ENCODE measurements at regions not wholly inside any gene's neighbourhood (a gene's known extent, or its start where the extent isn't known, plus 50 kb on each side); places are given as distances from the start of the nearest gene placed in this dataset.

GRCh38 chr6:115717472-115717871 lies 343.2 kb downstream of the FRK start:
- H3K4me3 ChIP-seq (ENCODE audit: low read depth, low read length): no peak overlapping the region
- H3K9me3 Mint-ChIP-seq: peaks cover 0 to 7% (median 0%) of the 10 kb centered on the region in 7 donors
- no peaks in the 10 kb centered on the region for H3K27me3 Mint-ChIP-seq
- H3K4me1 ChIP-seq (ENCODE audit: control insufficient read depth, insufficient read depth, low read length, poor library complexity, severe bottlenecking): no peaks in the 10 kb centered on the region
- H3K27ac Mint-ChIP-seq: no peak overlapping the region
- H3K9me3 ChIP-seq (ENCODE audit: control insufficient read depth in 2 of 2, low read length in 2 of 2): no peaks in the 10 kb centered on the region
- H3K36me3 Mint-ChIP-seq: no peaks in the 10 kb centered on the region
- H3K4me1 Mint-ChIP-seq: no peaks in the 10 kb centered on the region
- no peak overlapping the region for H3K27ac ChIP-seq (ENCODE audit: insufficient read depth, low read length, poor library complexity, severe bottlenecking)
- ATAC-seq (ENCODE audit: low read depth in 2 of 2) (no peak), DNase-seq (no peak)
- H3K27me3 ChIP-seq (ENCODE audit: control insufficient read depth, insufficient read depth, low read length): no peaks in the 10 kb centered on the region
- H3K4me3 Mint-ChIP-seq: no peak overlapping the region
- H3K36me3 ChIP-seq (ENCODE audit: control insufficient read depth, insufficient read depth, low read length): no peaks in the 10 kb centered on the region

GRCh38 chr6:115717062-115717461 lies 343.6 kb downstream of the FRK start:
- H3K27ac ChIP-seq (ENCODE audit: insufficient read depth, low read length, poor library complexity, severe bottlenecking): no peak overlapping the region
- no peak overlapping the region for H3K4me3 Mint-ChIP-seq
- no peak overlapping the region for H3K4me3 ChIP-seq (ENCODE audit: low read depth, low read length)
- H3K9me3 ChIP-seq (ENCODE audit: control insufficient read depth in 2 of 2, low read length in 2 of 2): no peaks in the 10 kb centered on the region
- peaks cover 0 to 7% (median under 1%) of the 10 kb centered on the region in 7 donors for H3K9me3 Mint-ChIP-seq
- H3K36me3 ChIP-seq (ENCODE audit: control insufficient read depth, insufficient read depth, low read length): no peaks in the 10 kb centered on the region
- DNase-seq (no peak), ATAC-seq (ENCODE audit: low read depth in 2 of 2) (no peak)
- no peak overlapping the region for H3K27ac Mint-ChIP-seq
- no peaks in the 10 kb centered on the region for H3K4me1 ChIP-seq (ENCODE audit: control insufficient read depth, insufficient read depth, low read length, poor library complexity, severe bottlenecking)
- no peaks in the 10 kb centered on the region for H3K27me3 ChIP-seq (ENCODE audit: control insufficient read depth, insufficient read depth, low read length)
- no peaks in the 10 kb centered on the region for H3K4me1 Mint-ChIP-seq
- no peaks in the 10 kb centered on the region for H3K27me3 Mint-ChIP-seq
- no peaks in the 10 kb centered on the region for H3K36me3 Mint-ChIP-seq

GRCh38 chr6:115712291-115712961 lies 348.3 kb downstream of the FRK start:
- ATAC-seq (ENCODE audit: low read depth in 2 of 2): no peak
- H3K36me3 ChIP-seq (ENCODE audit: control insufficient read depth, insufficient read depth, low read length): no peaks in the 10 kb centered on the region

GRCh38 chr6:115708850-115709249 lies 351.8 kb downstream of the FRK start:
- Mint-ChIP-seq H3K36me3 (no peaks in the 10 kb centered on the region), H3K27ac (no peak overlapping the region), H3K27me3 (no peaks in the 10 kb centered on the region), H3K4me3 (no peak overlapping the region), H3K4me1 (no peaks in the 10 kb centered on the region), H3K9me3 (peaks cover 0 to 8% (median 3%) of the 10 kb centered on the region in 7 donors)
- DNase-seq (no peak), ATAC-seq (ENCODE audit: low read depth in 2 of 2) (no peak)
- peaks cover 0 to 6% of the 10 kb centered on the region in 2 experiments for H3K9me3 ChIP-seq (ENCODE audit: control insufficient read depth in 2 of 2, low read length in 2 of 2)
- no peaks in the 10 kb centered on the region for H3K36me3 ChIP-seq (ENCODE audit: control insufficient read depth, insufficient read depth, low read length)
- no peaks in the 10 kb centered on the region for H3K27me3 ChIP-seq (ENCODE audit: control insufficient read depth, insufficient read depth, low read length)
- no peak overlapping the region for H3K27ac ChIP-seq (ENCODE audit: insufficient read depth, low read length, poor library complexity, severe bottlenecking)
- H3K4me1 ChIP-seq (ENCODE audit: control insufficient read depth, insufficient read depth, low read length, poor library complexity, severe bottlenecking): no peaks in the 10 kb centered on the region
- H3K4me3 ChIP-seq (ENCODE audit: low read depth, low read length): no peak overlapping the region

More at GRCh38 chr6:115712291-115712961, 348.3 kb downstream of the FRK start:
- DNase-seq: no peak
- Mint-ChIP-seq H3K4me1 (no peaks in the 10 kb centered on the region), H3K27me3 (no peaks in the 10 kb centered on the region), H3K36me3 (no peaks in the 10 kb centered on the region), H3K9me3 (peaks cover 0 to 7% (median 1%) of the 10 kb centered on the region in 7 donors), H3K27ac (no peak overlapping the region), H3K4me3 (no peak overlapping the region)
- H3K27me3 ChIP-seq (ENCODE audit: control insufficient read depth, insufficient read depth, low read length): no peaks in the 10 kb centered on the region
- no peaks in the 10 kb centered on the region for H3K9me3 ChIP-seq (ENCODE audit: control insufficient read depth in 2 of 2, low read length in 2 of 2)
- no peak overlapping the region for H3K4me3 ChIP-seq (ENCODE audit: low read depth, low read length)
- H3K27ac ChIP-seq (ENCODE audit: insufficient read depth, low read length, poor library complexity, severe bottlenecking): no peak overlapping the region
- no peaks in the 10 kb centered on the region for H3K4me1 ChIP-seq (ENCODE audit: control insufficient read depth, insufficient read depth, low read length, poor library complexity, severe bottlenecking)

- ATAC-seq (ENCODE audit: low read depth in 2 of 2): no peak
- Histone ChIP-seq H3K36me3 (ENCODE audit: control insufficient read depth, insufficient read depth, low read length) (no peaks in the 10 kb centered on the region), H3K27ac (ENCODE audit: insufficient read depth, low read length, poor library complexity, severe bottlenecking) (no peak overlapping the region), H3K27me3 (ENCODE audit: control insufficient read depth, insufficient read depth, low read length) (no peaks in the 10 kb centered on the region), H3K9me3 (ENCODE audit: control insufficient read depth in 2 of 2, low read length in 2 of 2) (peaks cover 5 to 15% of the 10 kb centered on the region in 2 experiments), H3K4me1 (ENCODE audit: control insufficient read depth, insufficient read depth, low read length, poor library complexity, severe bottlenecking) (no peaks in the 10 kb centered on the region), H3K4me3 (ENCODE audit: low read depth, low read length) (no peak overlapping the region)
- Mint-ChIP-seq H3K4me3 (no peak overlapping the region), H3K27ac (no peak overlapping the region), H3K36me3 (no peaks in the 10 kb centered on the region), H3K9me3 (peaks cover 2 to 14% (median 6%) of the 10 kb centered on the region in 7 donors), H3K4me1 (no peaks in the 10 kb centered on the region), H3K27me3 (no peaks in the 10 kb centered on the region)
- DNase-seq: no peak
Observed at GRCh38 chr6:115706981-115707380, 353.7 kb downstream of the FRK start.

- ATAC-seq (ENCODE audit: low read depth in 2 of 2) (no peak), DNase-seq (no peak)
- Mint-ChIP-seq H3K4me3 (no peak overlapping the region), H3K27me3 (no peaks in the 10 kb centered on the region), H3K36me3 (no peaks in the 10 kb centered on the region), H3K4me1 (no peaks in the 10 kb centered on the region), H3K27ac (no peak overlapping the region), H3K9me3 (peaks cover 2 to 18% (median 6%) of the 10 kb centered on the region in 7 donors)
- Histone ChIP-seq H3K27me3 (ENCODE audit: control insufficient read depth, insufficient read depth, low read length) (no peaks in the 10 kb centered on the region), H3K4me1 (ENCODE audit: control insufficient read depth, insufficient read depth, low read length, poor library complexity, severe bottlenecking) (no peaks in the 10 kb centered on the region), H3K27ac (ENCODE audit: insufficient read depth, low read length, poor library complexity, severe bottlenecking) (no peak overlapping the region), H3K36me3 (ENCODE audit: control insufficient read depth, insufficient read depth, low read length) (no peaks in the 10 kb centered on the region), H3K9me3 (ENCODE audit: control insufficient read depth in 2 of 2, low read length in 2 of 2) (peaks cover 6 to 18% of the 10 kb centered on the region in 2 experiments), H3K4me3 (ENCODE audit: low read depth, low read length) (no peak overlapping the region)
Observed at GRCh38 chr6:115706324-115706723, 354.4 kb downstream of the FRK start.

- Mint-ChIP-seq H3K4me3 (no peak overlapping the region), H3K27me3 (no peaks in the 10 kb centered on the region), H3K9me3 (peaks cover 1 to 18% (median 6%) of the 10 kb centered on the region in 7 donors), H3K36me3 (no peaks in the 10 kb centered on the region), H3K4me1 (no peaks in the 10 kb centered on the region), H3K27ac (peak overlapping the region in 1 of 3 donors; percentile 8)
- H3K27me3 ChIP-seq (ENCODE audit: control insufficient read depth, insufficient read depth, low read length): no peaks in the 10 kb centered on the region
- no peak for DNase-seq
- no peak for ATAC-seq (ENCODE audit: low read depth in 2 of 2)
- H3K27ac ChIP-seq (ENCODE audit: insufficient read depth, low read length, poor library complexity, severe bottlenecking): no peak overlapping the region
- H3K4me1 ChIP-seq (ENCODE audit: control insufficient read depth, insufficient read depth, low read length, poor library complexity, severe bottlenecking): no peaks in the 10 kb centered on the region
- no peak overlapping the region for H3K4me3 ChIP-seq (ENCODE audit: low read depth, low read length)
- peaks cover 6 to 18% of the 10 kb centered on the region in 2 experiments for H3K9me3 ChIP-seq (ENCODE audit: control insufficient read depth in 2 of 2, low read length in 2 of 2)
- no peaks in the 10 kb centered on the region for H3K36me3 ChIP-seq (ENCODE audit: control insufficient read depth, insufficient read depth, low read length)
Observed at GRCh38 chr6:115704028-115704427, 356.7 kb downstream of the FRK start.

GRCh38 chr6:115691433-115691832 lies 369.3 kb downstream of the FRK start:
- H3K4me1 Mint-ChIP-seq: no peaks in the 10 kb centered on the region
- no peak overlapping the region for H3K4me3 Mint-ChIP-seq
- Histone ChIP-seq H3K4me1 (ENCODE audit: control insufficient read depth, insufficient read depth, low read length, poor library complexity, severe bottlenecking) (no peaks in the 10 kb centered on the region), H3K27me3 (ENCODE audit: control insufficient read depth, insufficient read depth, low read length) (no peaks in the 10 kb centered on the region), H3K9me3 (ENCODE audit: control insufficient read depth in 2 of 2, low read length in 2 of 2) (no peaks in the 10 kb centered on the region), H3K27ac (ENCODE audit: insufficient read depth, low read length, poor library complexity, severe bottlenecking) (no peak overlapping the region), H3K4me3 (ENCODE audit: low read depth, low read length) (no peak overlapping the region), H3K36me3 (ENCODE audit: control insufficient read depth, insufficient read depth, low read length) (no peaks in the 10 kb centered on the region)
- ATAC-seq (ENCODE audit: low read depth in 2 of 2): no peak
- H3K36me3 Mint-ChIP-seq: no peaks in the 10 kb centered on the region
- no peak overlapping the region for H3K27ac Mint-ChIP-seq
- H3K27me3 Mint-ChIP-seq: no peaks in the 10 kb centered on the region
- peaks cover 0 to 5% (median 3%) of the 10 kb centered on the region in 7 donors for H3K9me3 Mint-ChIP-seq
- no peak for DNase-seq

Measured in CD4-positive, CD25-positive, alpha-beta regulatory T cell (primary cell).